CD4-positive, alpha-beta T cell (primary cell): ENCODE measurements at regions not wholly inside any gene's neighbourhood (a gene's known extent, or its start where the extent isn't known, plus 50 kb on each side); places are given as distances from the start of the nearest gene placed in this dataset.

Experiments
- ATAC-seq: fragments of 200-7000 bp; cut with Tn5 transposase; one replicate; pipeline ENCODE4 v1.10.0; 2022; ENCODE audit warnings: mild to moderate bottlenecking; ENCODE audit not compliant: poor library complexity
- CTCF ChIA-PET: fragments of 350-600 bp; sonication (Branson Sonifier 250); formaldehyde crosslinking; loops from one replicate; lab custom pipeline; 2021; ENCODE audit warnings: antibody characterized with exemption, inconsistent platforms; lab: Charles Lee
- POLR2A ChIA-PET: fragments of 350-600 bp; sonication (Branson Sonifier 250); formaldehyde crosslinking; loops from one replicate; lab custom pipeline; 2021; ENCODE audit warnings: antibody characterized with exemption, inconsistent platforms; lab: Charles Lee
- DNase-seq, 14 experiments: peaks; one replicate each; pipeline ENCODE4 v3.0.0-alpha.2; 2013 to 2020; ENCODE audit warnings: mixed read lengths in 2 of 14
- H3K27ac ChIP-seq, 2 donors: one replicate each; pipeline versions ENCODE4 v1.5.1 to v1.7.0; 2013; ENCODE audit warnings: low read length in 2 of 2, low read depth in 1 of 2, mild to moderate bottlenecking in 1 of 2
- H3K27me3 ChIP-seq, 2 experiments: 1 replicate in 1 of 2; 2 replicates in 1 of 2; pipeline versions ENCODE4 v1.6.1 to v1.7.0; 2013; ENCODE audit warnings: low read length in 2 of 2, control low read depth in 1 of 2, mild to moderate bottlenecking in 1 of 2, moderate library complexity in 1 of 2; ENCODE audit not compliant: insufficient read depth in 2 of 2, control insufficient read depth in 1 of 2
- H3K36me3 ChIP-seq: one replicate; pipeline ENCODE4 v1.6.1; 2013; ENCODE audit warnings: low read length, control low read depth; ENCODE audit not compliant: insufficient read depth
- H3K4me1 ChIP-seq: one replicate; pipeline ENCODE4 v1.6.1; 2013; ENCODE audit warnings: low read length, control low read depth; ENCODE audit not compliant: insufficient read depth
- H3K4me3 ChIP-seq: one replicate; pipeline ENCODE4 v1.5.1; 2013; ENCODE audit warnings: mild to moderate bottlenecking, low read length, moderate library complexity
- H3K9me3 ChIP-seq, 2 experiments: 1 replicate in 1 of 2; 2 replicates in 1 of 2; pipeline versions ENCODE4 v1.6.1 to v1.7.0; 2013; ENCODE audit warnings: low read length in 2 of 2, mild to moderate bottlenecking in 2 of 2, control low read depth in 1 of 2, moderate library complexity in 1 of 2; ENCODE audit not compliant: control insufficient read depth in 1 of 2, insufficient read depth in 1 of 2
- H3K27ac Mint-ChIP-seq: one replicate; pipeline ENCODE4 v1.8.0; 2020; ENCODE audit warnings: mixed read lengths
- H3K27me3 Mint-ChIP-seq: one replicate; pipeline ENCODE4 v1.8.0; 2021; ENCODE audit warnings: mixed read lengths
- H3K36me3 Mint-ChIP-seq: one replicate; pipeline ENCODE4 v1.8.0; 2021; ENCODE audit warnings: low read depth, mixed read lengths
- H3K4me1 Mint-ChIP-seq: one replicate; pipeline ENCODE4 v1.8.0; 2021; ENCODE audit warnings: low read depth, mixed read lengths
- H3K4me3 Mint-ChIP-seq: one replicate; pipeline ENCODE4 v1.8.0; 2020; ENCODE audit warnings: mild to moderate bottlenecking, mixed read lengths
- H3K9me3 Mint-ChIP-seq: one replicate; pipeline ENCODE4 v1.8.0; 2020; ENCODE audit warnings: mixed read lengths
- intact Hi-C, 2 experiments: fragments of 100-400 bp; cut with DNase I in 1 of 2; cut with micrococcal nuclease in 1 of 2; formaldehyde crosslinking; loops; one replicate each; pipeline versions ENCODE4 v1.15.1 to v1.9.0; 2023 to 2025; cut with DNase I, micrococcal nuclease
- TF ChIP-seq, protein P1 (sequence below): fragments of 200-600 bp; IDR thresholded peaks from one replicate; pipeline ENCODE4 v1.8.0; 2022; ENCODE audit warnings: antibody characterized with exemption, mild to moderate bottlenecking

DNA sequence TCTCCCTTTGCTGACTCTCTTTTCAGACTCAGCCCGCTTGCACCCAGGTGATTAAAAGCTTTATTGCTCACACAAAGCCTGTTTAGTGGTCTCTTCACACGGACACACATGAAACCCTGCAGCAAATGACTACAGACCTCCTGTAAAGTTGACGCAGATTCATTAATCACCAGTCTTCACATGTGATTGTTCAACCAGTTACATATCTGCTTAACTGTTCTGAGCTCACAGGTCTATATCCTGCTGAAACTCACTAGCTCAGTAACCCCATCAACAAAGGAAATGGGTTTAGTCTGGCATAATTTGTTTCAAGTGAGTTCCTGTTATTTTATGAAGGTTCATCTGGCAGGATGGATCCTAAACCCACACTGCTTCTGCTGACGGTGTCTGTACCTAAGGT is 68.4 kb upstream of the GJA8 start:
- Histone ChIP-seq H3K9me3 (no peaks in the 10 kb centered on the region), H3K4me3 (no peak overlapping the region), H3K36me3 (no peaks in the 10 kb centered on the region), H3K4me1 (no peaks in the 10 kb centered on the region), H3K27me3 (peaks cover 0 to 5% of the 10 kb centered on the region in 2 experiments), H3K27ac (no peak overlapping the region)
- ChIA-PET POLR2A (no interaction called here), CTCF (no interaction called here)
- DNase-seq (peak in 1 of 14 experiments; percentile 4), ATAC-seq (peak; percentile 58)
- Mint-ChIP-seq H3K36me3 (no peaks in the 10 kb centered on the region), H3K27me3 (peaks cover 32% of the 10 kb centered on the region), H3K27ac (peak overlapping the region; percentile 8), H3K4me1 (peaks cover 13% of the 10 kb centered on the region), H3K9me3 (no peaks in the 10 kb centered on the region), H3K4me3 (no peak overlapping the region)
- TF ChIP-seq, protein P1, sequence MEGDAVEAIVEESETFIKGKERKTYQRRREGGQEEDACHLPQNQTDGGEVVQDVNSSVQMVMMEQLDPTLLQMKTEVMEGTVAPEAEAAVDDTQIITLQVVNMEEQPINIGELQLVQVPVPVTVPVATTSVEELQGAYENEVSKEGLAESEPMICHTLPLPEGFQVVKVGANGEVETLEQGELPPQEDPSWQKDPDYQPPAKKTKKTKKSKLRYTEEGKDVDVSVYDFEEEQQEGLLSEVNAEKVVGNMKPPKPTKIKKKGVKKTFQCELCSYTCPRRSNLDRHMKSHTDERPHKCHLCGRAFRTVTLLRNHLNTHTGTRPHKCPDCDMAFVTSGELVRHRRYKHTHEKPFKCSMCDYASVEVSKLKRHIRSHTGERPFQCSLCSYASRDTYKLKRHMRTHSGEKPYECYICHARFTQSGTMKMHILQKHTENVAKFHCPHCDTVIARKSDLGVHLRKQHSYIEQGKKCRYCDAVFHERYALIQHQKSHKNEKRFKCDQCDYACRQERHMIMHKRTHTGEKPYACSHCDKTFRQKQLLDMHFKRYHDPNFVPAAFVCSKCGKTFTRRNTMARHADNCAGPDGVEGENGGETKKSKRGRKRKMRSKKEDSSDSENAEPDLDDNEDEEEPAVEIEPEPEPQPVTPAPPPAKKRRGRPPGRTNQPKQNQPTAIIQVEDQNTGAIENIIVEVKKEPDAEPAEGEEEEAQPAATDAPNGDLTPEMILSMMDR: no peak
- intact Hi-C loops: no loop called here

- Histone ChIP-seq H3K27ac (no peak overlapping the region), H3K4me1 (no peaks in the 10 kb centered on the region), H3K4me3 (no peak overlapping the region), H3K9me3 (no peaks in the 10 kb centered on the region), H3K27me3 (peaks cover 0 to 5% of the 10 kb centered on the region in 2 experiments), H3K36me3 (no peaks in the 10 kb centered on the region)
- TF ChIP-seq, protein P1: no peak
- Mint-ChIP-seq H3K4me3 (no peak overlapping the region), H3K27ac (no peak overlapping the region), H3K4me1 (peaks cover 13% of the 10 kb centered on the region), H3K27me3 (peaks cover 32% of the 10 kb centered on the region), H3K36me3 (no peaks in the 10 kb centered on the region), H3K9me3 (no peaks in the 10 kb centered on the region)
- ChIA-PET CTCF (no interaction called here), POLR2A (no interaction called here)
- ATAC-seq (no peak), DNase-seq (no peak)
- intact Hi-C loops: no loop called here
Observed at GRCh38 chr1:147834810-147835209, 67.8 kb upstream of the GJA8 start.

GRCh38 chr1:147837129-147837963 is 65.2 kb upstream of the GJA8 start:
- H3K27ac Mint-ChIP-seq: no peak overlapping the region

More at GRCh38 chr1:147837129-147837963, 65.2 kb upstream of the GJA8 start:
- Histone ChIP-seq H3K4me1 (no peaks in the 10 kb centered on the region), H3K27ac (no peak overlapping the region), H3K9me3 (no peaks in the 10 kb centered on the region), H3K27me3 (peaks cover 0 to 5% of the 10 kb centered on the region in 2 experiments), H3K4me3 (no peak overlapping the region), H3K36me3 (no peaks in the 10 kb centered on the region)
- CTCF ChIA-PET: no interaction called here
- no peak for ATAC-seq
- no peaks in the 10 kb centered on the region for H3K9me3 Mint-ChIP-seq
- no peak overlapping the region for H3K4me3 Mint-ChIP-seq
- intact Hi-C loops: no loop called here
- DNase-seq: no peak
- no peaks in the 10 kb centered on the region for H3K36me3 Mint-ChIP-seq
- H3K4me1 Mint-ChIP-seq: peaks cover 13% of the 10 kb centered on the region
- TF ChIP-seq, protein P1: no peak
- H3K27me3 Mint-ChIP-seq: peaks cover 32% of the 10 kb centered on the region
- POLR2A ChIA-PET: no interaction called here
